GM12874 (cell line): ENCODE measurements at regions not wholly inside any gene's neighbourhood (a gene's known extent, or its start where the extent isn't known, plus 50 kb on each side); places are given as distances from the start of the nearest gene placed in this dataset.

Source experiments
- CTCF ChIP-seq: IDR thresholded peaks from 2 replicates; pipeline ENCODE4 v1.5.1; 2011; ENCODE audit warnings: low read depth, mild to moderate bottlenecking, control low read depth, low read length, moderate library complexity; ENCODE audit not compliant: insufficient read depth

- no peak for TF ChIP-seq CTCF
These were observed 144.8 kb upstream of the SLC35F3 start for GRCh38 chr1:233759665-233760064.

GRCh38 chr1:233777566-233777965 lies 126.9 kb upstream of the SLC35F3 start:
- TF ChIP-seq CTCF = no peak

- no peak for TF ChIP-seq CTCF
These were observed 124.4 kb upstream of the SLC35F3 start for GRCh38 chr1:233780049-233780448.

- TF ChIP-seq CTCF = no peak
These were observed 121.4 kb upstream of the SLC35F3 start for GRCh38 chr1:233782937-233783586.

- no peak for TF ChIP-seq CTCF
These were observed 116.9 kb upstream of the SLC35F3 start for GRCh38 chr1:233787599-233787998.

GRCh38 chr1:233788687-233789086 lies 115.8 kb upstream of the SLC35F3 start:
- no peak for TF ChIP-seq CTCF

GRCh38 chr1:233790121-233790520 lies 114.4 kb upstream of the SLC35F3 start:
- TF ChIP-seq CTCF = no peak
